GM10266 (cell line): ENCODE measurements at regions not wholly inside any gene's neighbourhood (a gene's known extent, or its start where the extent isn't known, plus 50 kb on each side); places are given as distances from the start of the nearest gene placed in this dataset.

Source experiments
- DNase-seq: peaks from one replicate; pipeline ENCODE4 v3.0.0; 2012; ENCODE audit errors: extremely low spot score
- CTCF ChIP-seq: IDR thresholded peaks from 2 replicates; pipeline ENCODE4 v1.5.1; 2012; ENCODE audit warnings: mild to moderate bottlenecking, low read depth; ENCODE audit not compliant: control insufficient read depth, insufficient read depth; ENCODE audit errors: missing control alignments

DNA sequence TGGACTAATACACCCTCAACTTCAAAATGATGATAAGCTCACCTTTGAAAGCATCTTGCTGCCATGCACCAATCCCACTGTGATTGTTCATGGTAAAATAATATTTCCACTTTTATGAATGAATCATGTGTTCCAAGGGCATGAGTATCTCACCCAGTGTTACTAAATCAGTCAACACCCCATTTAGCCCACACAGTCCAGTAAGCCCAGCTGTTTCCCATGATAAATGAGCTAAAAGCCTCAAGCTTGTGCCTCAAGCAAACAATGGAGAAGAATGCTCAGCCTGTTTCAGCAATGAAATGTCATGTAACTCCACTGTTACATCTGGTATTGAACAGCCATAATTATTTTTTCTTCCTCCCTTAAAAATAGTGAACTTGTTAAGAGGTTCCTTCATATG is 442.5 kb downstream of the XPNPEP1 start:
- DNase-seq = no peak
- no peak for TF ChIP-seq CTCF

- no peak for DNase-seq
- no peak for TF ChIP-seq CTCF
Measured at GRCh38 chr10:109475711-109476421, 447.4 kb downstream of the XPNPEP1 start.

DNA sequence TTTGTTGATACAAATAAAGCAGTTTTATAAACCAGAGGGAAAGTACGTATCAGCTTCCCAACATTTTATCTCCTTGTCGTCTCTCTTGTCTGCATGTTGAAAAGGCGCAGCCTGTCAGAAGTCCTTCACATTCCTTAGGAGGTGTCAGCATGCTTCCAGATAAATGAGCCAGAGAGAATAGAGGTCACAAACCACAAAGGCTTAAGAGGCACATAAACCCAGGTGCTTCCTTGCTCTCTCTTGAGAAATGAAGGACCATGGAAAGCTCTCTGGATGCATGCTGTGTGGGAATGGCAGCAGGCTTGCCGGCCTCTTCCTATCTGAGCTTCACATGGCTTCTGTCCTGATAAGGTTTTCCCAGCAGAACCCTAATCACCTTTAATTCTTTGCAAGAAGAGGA is 448.5 kb downstream of the XPNPEP1 start:
- no peak for TF ChIP-seq CTCF
- no peak for DNase-seq

DNA sequence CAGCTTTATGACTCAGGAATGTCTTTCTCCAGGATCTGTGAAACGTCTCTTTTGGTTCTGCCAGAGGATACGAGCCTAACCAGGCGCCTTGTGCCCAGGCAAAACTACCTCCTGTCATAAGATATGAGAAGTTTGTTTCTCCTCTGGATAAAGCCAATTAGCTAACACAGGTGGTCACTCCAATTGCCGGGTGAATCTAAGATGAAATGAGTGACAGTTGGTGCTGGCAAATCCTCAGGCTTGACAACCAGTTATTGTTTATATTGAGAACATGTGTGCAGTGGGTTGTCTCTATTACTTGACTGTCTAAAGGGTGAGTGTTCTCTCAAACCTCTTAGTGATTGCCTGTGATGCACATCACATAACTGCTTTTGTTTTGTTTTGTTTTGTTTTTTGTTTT is 449.1 kb downstream of the XPNPEP1 start:
- DNase-seq = no peak
- TF ChIP-seq CTCF = no peak

GRCh38 chr10:109467551-109467950 is 455.8 kb downstream of the XPNPEP1 start:
- no peak for DNase-seq
- no peak for TF ChIP-seq CTCF

- TF ChIP-seq CTCF = no peak
Measured at GRCh38 chr10:109464949-109465348, 458.4 kb downstream of the XPNPEP1 start.

DNA sequence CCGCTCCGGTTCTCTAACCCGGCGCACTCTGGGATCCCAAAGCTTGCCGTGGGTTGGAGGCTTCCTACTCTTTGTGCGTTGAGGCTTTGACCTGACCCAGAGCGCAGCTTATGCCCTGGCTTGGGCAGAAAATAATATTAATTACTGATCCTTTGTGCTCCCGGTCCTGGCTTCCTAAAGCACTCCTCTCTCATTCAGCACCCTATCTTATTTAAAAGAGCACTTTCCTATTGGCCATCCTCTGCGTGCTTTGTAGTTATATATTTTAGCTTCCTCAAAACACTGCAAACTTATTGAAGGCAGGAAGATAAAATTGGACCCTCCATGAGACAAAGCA is 466.0 kb downstream of the XPNPEP1 start:
- TF ChIP-seq CTCF = no peak
- no peak for DNase-seq

More at GRCh38 chr10:109464949-109465348, 458.4 kb downstream of the XPNPEP1 start:
- DNase-seq = no peak
